PC-3 (cell line): ENCODE measurements at regions not wholly inside any gene's neighbourhood (a gene's known extent, or its start where the extent isn't known, plus 50 kb on each side); places are given as distances from the start of the nearest gene placed in this dataset.

ENCODE experiments used
- EZH2 ChIP-seq: fragments of 300-600 bp; sonication (generic); IDR thresholded peaks from one replicate; pipeline ENCODE4 v1.6.1; 2017; ENCODE audit warnings: antibody characterized with exemption, mild to moderate bottlenecking, low read length; ENCODE audit not compliant: unreplicated experiment
- EZH2phosphoT487 ChIP-seq: fragments of 300-600 bp; sonication (generic); IDR thresholded peaks from 2 replicates; pipeline ENCODE4 v1.6.1; 2018; ENCODE audit warnings: mild to moderate bottlenecking, antibody characterized with exemption, low read length, borderline replicate concordance
- TF ChIP-seq, protein P1 (sequence below): fragments of 300-600 bp; sonication (generic); conservative IDR thresholded peaks from 2 replicates; pipeline ENCODE4 v1.5.1; 2017; ENCODE audit warnings: antibody characterized with exemption, low read depth, mild to moderate bottlenecking, low read length

- TF ChIP-seq, protein P1, sequence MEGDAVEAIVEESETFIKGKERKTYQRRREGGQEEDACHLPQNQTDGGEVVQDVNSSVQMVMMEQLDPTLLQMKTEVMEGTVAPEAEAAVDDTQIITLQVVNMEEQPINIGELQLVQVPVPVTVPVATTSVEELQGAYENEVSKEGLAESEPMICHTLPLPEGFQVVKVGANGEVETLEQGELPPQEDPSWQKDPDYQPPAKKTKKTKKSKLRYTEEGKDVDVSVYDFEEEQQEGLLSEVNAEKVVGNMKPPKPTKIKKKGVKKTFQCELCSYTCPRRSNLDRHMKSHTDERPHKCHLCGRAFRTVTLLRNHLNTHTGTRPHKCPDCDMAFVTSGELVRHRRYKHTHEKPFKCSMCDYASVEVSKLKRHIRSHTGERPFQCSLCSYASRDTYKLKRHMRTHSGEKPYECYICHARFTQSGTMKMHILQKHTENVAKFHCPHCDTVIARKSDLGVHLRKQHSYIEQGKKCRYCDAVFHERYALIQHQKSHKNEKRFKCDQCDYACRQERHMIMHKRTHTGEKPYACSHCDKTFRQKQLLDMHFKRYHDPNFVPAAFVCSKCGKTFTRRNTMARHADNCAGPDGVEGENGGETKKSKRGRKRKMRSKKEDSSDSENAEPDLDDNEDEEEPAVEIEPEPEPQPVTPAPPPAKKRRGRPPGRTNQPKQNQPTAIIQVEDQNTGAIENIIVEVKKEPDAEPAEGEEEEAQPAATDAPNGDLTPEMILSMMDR = no peak
- no peak for TF ChIP-seq EZH2phosphoT487
- TF ChIP-seq EZH2 = no peak
These were observed 89.5 kb upstream of the MAP3K1 start for GRCh38 chr5:56725711-56726411.
